CD4-positive, alpha-beta memory T cell (primary cell): ENCODE measurements at regions not wholly inside any gene's neighbourhood (a gene's known extent, or its start where the extent isn't known, plus 50 kb on each side); places are given as distances from the start of the nearest gene placed in this dataset.
A peak's percentile ranks its signal among the peaks of the same experiment; 100 is the strongest.

Source experiments
- CTCF ChIA-PET: fragments of 350-600 bp; sonication (Branson Sonifier 250); formaldehyde crosslinking; loops from one replicate; lab custom pipeline; 2021; ENCODE audit warnings: inconsistent platforms; ENCODE audit not compliant: partially characterized antibody; lab: Charles Lee
- POLR2A ChIA-PET: fragments of 350-600 bp; sonication (Branson Sonifier 250); formaldehyde crosslinking; loops from one replicate; lab custom pipeline; 2021; ENCODE audit not compliant: partially characterized antibody; lab: Charles Lee
- DNase-seq, 5 donors: peaks; one replicate each; pipeline versions ENCODE4 v3.0.0 to v3.0.0-alpha.2; 2020 to 2022; ENCODE audit warnings: mixed read lengths in 1 of 5
- H3K27ac ChIP-seq: one replicate; pipeline ENCODE4 v1.7.0; 2013; ENCODE audit warnings: low read depth, low read length
- H3K27me3 ChIP-seq: 2 replicates; pipeline ENCODE4 v1.7.0; 2013; ENCODE audit warnings: mild to moderate bottlenecking, low read length, moderate library complexity; ENCODE audit not compliant: insufficient read depth
- H3K36me3 ChIP-seq: 2 replicates; pipeline ENCODE4 v1.7.0; 2013; ENCODE audit warnings: mild to moderate bottlenecking, low read length, moderate library complexity; ENCODE audit not compliant: insufficient read depth
- H3K4me1 ChIP-seq: 2 replicates; pipeline ENCODE4 v1.7.0; 2013; ENCODE audit warnings: mild to moderate bottlenecking, low read length, moderate library complexity; ENCODE audit not compliant: insufficient read depth
- H3K4me3 ChIP-seq, 2 donors: one replicate each; pipeline ENCODE4 v1.7.0; 2013; ENCODE audit warnings: low read length in 2 of 2, mild to moderate bottlenecking in 1 of 2
- H3K9me3 ChIP-seq, 2 donors: one replicate each; pipeline ENCODE4 v1.7.0; 2013; ENCODE audit warnings: low read length in 2 of 2, control low read depth in 1 of 2; ENCODE audit not compliant: control insufficient read depth in 1 of 2
- H3K27ac Mint-ChIP-seq, 7 donors: one replicate each; pipeline ENCODE4 v1.8.0; 2020 to 2021; ENCODE audit warnings: mixed read lengths in 7 of 7, mild to moderate bottlenecking in 6 of 7, inconsistent platforms in 3 of 7, moderate library complexity in 3 of 7
- H3K27me3 Mint-ChIP-seq, 2 donors: one replicate each; pipeline ENCODE4 v1.8.0; 2020 to 2021; ENCODE audit warnings: mixed read lengths in 2 of 2
- H3K36me3 Mint-ChIP-seq, 2 donors: one replicate each; pipeline ENCODE4 v1.8.0; 2020 to 2021; ENCODE audit warnings: mixed read lengths in 2 of 2, inconsistent platforms in 1 of 2, mild to moderate bottlenecking in 1 of 2
- H3K4me1 Mint-ChIP-seq, 4 donors: one replicate each; pipeline ENCODE4 v1.8.0; 2020 to 2021; ENCODE audit warnings: mixed read lengths in 4 of 4, mild to moderate bottlenecking in 1 of 4
- H3K4me3 Mint-ChIP-seq, 8 donors: one replicate each; pipeline ENCODE4 v1.8.0; 2020 to 2021; ENCODE audit warnings: mixed read lengths in 8 of 8, mild to moderate bottlenecking in 7 of 8, moderate library complexity in 6 of 8, inconsistent platforms in 3 of 8
- H3K9me3 Mint-ChIP-seq, 8 donors: one replicate each; pipeline ENCODE4 v1.8.0; 2020 to 2021; ENCODE audit warnings: mixed read lengths in 8 of 8, mild to moderate bottlenecking in 5 of 8, inconsistent platforms in 3 of 8, moderate library complexity in 1 of 8
- intact Hi-C: fragments of 100-400 bp; cut with micrococcal nuclease; formaldehyde crosslinking; loops from one replicate; pipeline ENCODE4 v1.15.1; 2023

DNA sequence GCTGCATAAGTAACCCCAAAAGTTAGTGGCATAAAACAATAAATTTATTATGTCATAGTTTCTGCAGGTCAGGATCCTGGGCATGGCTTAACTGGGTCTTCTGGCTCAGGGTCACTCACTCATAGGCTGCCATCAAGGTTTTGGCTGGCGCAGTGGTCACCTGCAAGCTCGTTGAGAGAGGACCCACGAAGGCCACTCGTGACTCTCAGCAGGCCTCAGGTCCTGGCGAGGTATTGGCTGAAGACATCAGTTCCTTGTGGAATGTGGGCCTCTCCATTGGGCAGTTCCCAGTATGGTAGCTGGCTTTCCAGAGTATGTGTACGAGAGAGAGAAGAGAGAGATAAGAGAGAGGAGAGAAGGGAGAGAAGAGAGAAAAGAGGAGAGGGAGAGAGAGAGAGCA, 138.3 kb upstream of the KLF14 start:
- Mint-ChIP-seq H3K27ac (peak overlapping the region in 5 of 7 donors; percentile 18 to 74 (median 47)), H3K9me3 (peaks cover 0 to 3% (median 0%) of the 10 kb centered on the region in 8 donors), H3K4me1 (peaks cover 12 to 38% (median 24%) of the 10 kb centered on the region in 4 donors), H3K27me3 (no peaks in the 10 kb centered on the region), H3K36me3 (peaks cover 68 to 86% of the 10 kb centered on the region in 2 donors), H3K4me3 (peak overlapping the region in 1 of 8 donors; percentile 17)
- Histone ChIP-seq H3K27ac (no peak overlapping the region), H3K27me3 (no peaks in the 10 kb centered on the region), H3K36me3 (peaks cover 41% of the 10 kb centered on the region), H3K9me3 (no peaks in the 10 kb centered on the region), H3K4me3 (no peak overlapping the region), H3K4me1 (peaks cover 7% of the 10 kb centered on the region)
- no peak for DNase-seq
- ChIA-PET POLR2A (interaction anchor here (1.1 kb wide), 1 partner anchor 10 kb away, joined by 3 read pairs; no protein-coding TSS in a partner anchor), CTCF (interaction anchor here (1.1 to 2.3 kb wide), 5 partner anchors 19 to 168 kb away, joined by 3 to 9 read pairs (median 5); no protein-coding TSS in a partner anchor)
- intact Hi-C loops = no loop called here

GRCh38 chr7:130872756-130873448, 138.9 kb upstream of the KLF14 start:
- CTCF ChIA-PET = interaction anchor here (1.1 to 2.3 kb wide), 4 partner anchors 20 to 167 kb away, joined by 3 to 9 read pairs (median 5); no protein-coding TSS in a partner anchor
- Mint-ChIP-seq H3K27me3 (no peaks in the 10 kb centered on the region), H3K4me1 (peaks cover 17 to 43% (median 29%) of the 10 kb centered on the region in 4 donors), H3K4me3 (peak overlapping the region in 1 of 8 donors; percentile 17), H3K9me3 (peaks cover 0 to 3% (median 0%) of the 10 kb centered on the region in 8 donors), H3K36me3 (peaks cover 66 to 87% of the 10 kb centered on the region in 2 donors), H3K27ac (peak overlapping the region in 5 of 7 donors; percentile 7 to 74 (median 41))
- Histone ChIP-seq H3K4me3 (no peak overlapping the region), H3K9me3 (no peaks in the 10 kb centered on the region), H3K27me3 (no peaks in the 10 kb centered on the region), H3K27ac (no peak overlapping the region), H3K4me1 (peaks cover 13% of the 10 kb centered on the region), H3K36me3 (peaks cover 44% of the 10 kb centered on the region)
- POLR2A ChIA-PET = no interaction called here
- no peak for DNase-seq
- intact Hi-C loops = no loop called here

GRCh38 chr7:130874071-130874915, 140.3 kb upstream of the KLF14 start:
- no peaks in the 10 kb centered on the region for H3K9me3 ChIP-seq
- ChIA-PET POLR2A (interaction anchor here (0.7 kb wide), 1 partner anchor 30 kb away, joined by 4 read pairs; no protein-coding TSS in a partner anchor), CTCF (interaction anchor here (1.1 to 2.3 kb wide), 8 partner anchors 8 to 166 kb away, joined by 3 to 10 read pairs (median 5); no protein-coding TSS in a partner anchor)
- H3K9me3 Mint-ChIP-seq = peaks cover 0 to 5% (median 0%) of the 10 kb centered on the region in 8 donors
- peak overlapping the region in 1 of 8 donors; percentile 17 for H3K4me3 Mint-ChIP-seq
- no peaks in the 10 kb centered on the region for H3K27me3 Mint-ChIP-seq
- H3K27ac Mint-ChIP-seq = peak overlapping the region in 6 of 7 donors; percentile 6 to 89 (median 38)
- intact Hi-C loops = no loop called here
- no peak for DNase-seq
- H3K4me3 ChIP-seq = no peak overlapping the region
- no peak overlapping the region for H3K27ac ChIP-seq
- H3K36me3 ChIP-seq = peaks cover 48% of the 10 kb centered on the region
- H3K36me3 Mint-ChIP-seq = peaks cover 65 to 88% of the 10 kb centered on the region in 2 donors
- H3K27me3 ChIP-seq = no peaks in the 10 kb centered on the region
- H3K4me1 ChIP-seq = peaks cover 15% of the 10 kb centered on the region
- H3K4me1 Mint-ChIP-seq = peaks cover 25 to 56% (median 36%) of the 10 kb centered on the region in 4 donors

GRCh38 chr7:130875265-130875741, 141.3 kb upstream of the KLF14 start:
- no peaks in the 10 kb centered on the region for H3K27me3 Mint-ChIP-seq
- H3K27me3 ChIP-seq = no peaks in the 10 kb centered on the region
- H3K9me3 ChIP-seq = no peaks in the 10 kb centered on the region
- H3K36me3 Mint-ChIP-seq = peaks cover 58 to 84% of the 10 kb centered on the region in 2 donors
- no peak overlapping the region for H3K4me3 Mint-ChIP-seq
- no peak overlapping the region for H3K27ac ChIP-seq
- CTCF ChIA-PET = interaction anchor here (0.8 to 2.0 kb wide), 8 partner anchors 9 to 165 kb away, joined by 3 to 10 read pairs (median 4); no protein-coding TSS in a partner anchor
- H3K4me3 ChIP-seq = no peak overlapping the region
- peaks cover 0 to 5% (median 0%) of the 10 kb centered on the region in 8 donors for H3K9me3 Mint-ChIP-seq
- intact Hi-C loops = no loop called here
- H3K36me3 ChIP-seq = peaks cover 51% of the 10 kb centered on the region
- peak overlapping the region in 4 of 7 donors; percentile 67 to 89 (median 69) for H3K27ac Mint-ChIP-seq
- peaks cover 29 to 56% (median 37%) of the 10 kb centered on the region in 4 donors for H3K4me1 Mint-ChIP-seq
- peak; percentile 39 to 58 (median 41) for DNase-seq
- POLR2A ChIA-PET = no interaction called here
- H3K4me1 ChIP-seq = peaks cover 15% of the 10 kb centered on the region

- CTCF ChIA-PET = interaction anchor here (0.8 to 2.0 kb wide), 6 partner anchors 10 to 164 kb away, joined by 3 to 10 read pairs (median 4); no protein-coding TSS in a partner anchor
- intact Hi-C loops = no loop called here
- Mint-ChIP-seq H3K27ac (peak overlapping the region in 5 of 7 donors; percentile 24 to 84 (median 67)), H3K36me3 (peaks cover 56 to 84% of the 10 kb centered on the region in 2 donors), H3K9me3 (peaks cover 0 to 5% (median 0%) of the 10 kb centered on the region in 8 donors), H3K27me3 (no peaks in the 10 kb centered on the region), H3K4me1 (peaks cover 29 to 61% (median 42%) of the 10 kb centered on the region in 4 donors), H3K4me3 (peak overlapping the region in 1 of 8 donors; percentile 17)
- Histone ChIP-seq H3K27me3 (no peaks in the 10 kb centered on the region), H3K36me3 (peaks cover 55% of the 10 kb centered on the region), H3K4me1 (peaks cover 15% of the 10 kb centered on the region), H3K9me3 (no peaks in the 10 kb centered on the region), H3K27ac (no peak overlapping the region), H3K4me3 (no peak overlapping the region)
- POLR2A ChIA-PET = no interaction called here
- DNase-seq = no peak
Measured at GRCh38 chr7:130875901-130876300, 141.9 kb upstream of the KLF14 start.

DNA sequence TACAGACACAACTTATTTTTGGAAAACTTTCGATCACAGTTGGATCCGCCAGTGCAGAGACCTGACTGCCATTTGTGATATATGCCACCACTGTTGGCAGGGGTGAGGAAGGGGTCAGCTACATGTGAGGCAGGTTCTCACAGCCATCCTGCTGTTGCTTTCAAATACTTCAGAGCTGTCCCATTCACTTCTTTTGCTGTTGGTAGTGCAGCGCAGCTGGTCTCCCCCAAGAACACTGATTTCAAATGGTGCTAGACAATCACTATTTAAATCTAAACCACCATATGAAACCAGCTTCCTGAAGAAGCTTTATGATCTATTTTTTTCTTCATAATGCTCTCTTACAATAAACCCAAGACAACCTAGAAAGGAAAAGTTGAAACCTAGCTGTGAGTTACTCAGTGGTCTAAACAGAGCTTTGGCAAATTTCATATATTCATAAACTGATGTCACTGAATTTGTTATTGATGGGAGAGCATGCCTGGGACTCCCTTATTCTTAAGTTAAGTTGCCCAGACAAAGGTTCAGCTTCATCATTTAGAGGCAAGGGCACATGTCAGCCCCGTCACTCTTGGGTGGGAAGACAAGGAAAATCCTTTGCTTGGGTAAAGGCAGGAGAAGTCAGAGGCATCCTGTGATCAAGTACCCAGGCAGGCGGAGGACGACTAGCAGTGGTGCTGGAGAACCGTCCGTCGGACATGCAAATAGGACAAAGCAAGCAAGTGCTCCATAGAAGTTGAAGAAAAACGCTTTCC, 143.4 kb upstream of the KLF14 start:
- POLR2A ChIA-PET = interaction anchor here (1.0 to 1.2 kb wide), 2 partner anchors 11 to 19 kb away, joined by 3 to 5 read pairs; no protein-coding TSS in a partner anchor
- peak overlapping the region in 2 of 8 donors; percentile 7 to 18 for H3K4me3 Mint-ChIP-seq
- Histone ChIP-seq H3K36me3 (peaks cover 63% of the 10 kb centered on the region), H3K27ac (no peak overlapping the region), H3K27me3 (no peaks in the 10 kb centered on the region), H3K4me3 (no peak overlapping the region), H3K9me3 (no peaks in the 10 kb centered on the region), H3K4me1 (peaks cover 15% of the 10 kb centered on the region)
- intact Hi-C loops = no loop called here
- CTCF ChIA-PET = interaction anchor here (1.2 to 1.6 kb wide), 2 partner anchors 10 to 105 kb away, joined by 3 to 4 read pairs; no protein-coding TSS in a partner anchor
- no peak for DNase-seq
- H3K27ac Mint-ChIP-seq = peak overlapping the region in 6 of 7 donors; percentile 4 to 75 (median 63)
- peaks cover 62 to 87% of the 10 kb centered on the region in 2 donors for H3K36me3 Mint-ChIP-seq
- peaks cover 36 to 76% (median 51%) of the 10 kb centered on the region in 4 donors for H3K4me1 Mint-ChIP-seq
- no peaks in the 10 kb centered on the region for H3K27me3 Mint-ChIP-seq
- peaks cover 0 to 5% (median 0%) of the 10 kb centered on the region in 8 donors for H3K9me3 Mint-ChIP-seq
